ENCODE measurements at regions not wholly inside any gene's neighbourhood (a gene's known extent, or its start where the extent isn't known, plus 50 kb on each side); places are given as distances from the start of the nearest gene placed in this dataset.

DNA sequence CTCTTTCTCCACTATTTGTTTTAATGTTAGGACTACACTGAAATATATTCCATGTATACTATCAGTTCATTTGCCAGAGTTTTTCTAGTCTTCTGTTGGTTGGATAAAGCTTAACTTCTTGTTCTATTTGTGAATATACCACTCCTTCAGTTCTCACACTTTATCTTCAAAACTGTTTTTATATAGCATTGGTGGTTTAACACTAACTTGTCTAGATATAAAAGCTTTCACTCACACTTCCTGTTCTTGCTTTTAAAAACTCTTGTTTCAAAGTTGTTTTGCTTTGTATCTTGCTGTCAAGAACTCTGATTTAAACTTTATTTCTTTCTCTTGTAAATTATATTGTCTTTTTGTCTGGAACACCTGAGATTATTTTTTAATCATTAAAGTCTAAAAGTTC is 226.8 kb upstream of the TENT5A start:
- DNase-seq (ENCODE audit: low spot score), result no peak
- ChIA-PET POLR2A (no interaction called here), CTCF (no interaction called here)
- no peak overlapping the region for H3K27ac Mint-ChIP-seq
- no peak overlapping the region for H3K4me3 Mint-ChIP-seq
- no peaks in the 10 kb centered on the region for H3K27me3 Mint-ChIP-seq (ENCODE audit: low read depth)
- no peaks in the 10 kb centered on the region for H3K36me3 Mint-ChIP-seq
- H3K9me3 Mint-ChIP-seq, result peaks cover 39% of the 10 kb centered on the region
- TF ChIP-seq, protein P1, sequence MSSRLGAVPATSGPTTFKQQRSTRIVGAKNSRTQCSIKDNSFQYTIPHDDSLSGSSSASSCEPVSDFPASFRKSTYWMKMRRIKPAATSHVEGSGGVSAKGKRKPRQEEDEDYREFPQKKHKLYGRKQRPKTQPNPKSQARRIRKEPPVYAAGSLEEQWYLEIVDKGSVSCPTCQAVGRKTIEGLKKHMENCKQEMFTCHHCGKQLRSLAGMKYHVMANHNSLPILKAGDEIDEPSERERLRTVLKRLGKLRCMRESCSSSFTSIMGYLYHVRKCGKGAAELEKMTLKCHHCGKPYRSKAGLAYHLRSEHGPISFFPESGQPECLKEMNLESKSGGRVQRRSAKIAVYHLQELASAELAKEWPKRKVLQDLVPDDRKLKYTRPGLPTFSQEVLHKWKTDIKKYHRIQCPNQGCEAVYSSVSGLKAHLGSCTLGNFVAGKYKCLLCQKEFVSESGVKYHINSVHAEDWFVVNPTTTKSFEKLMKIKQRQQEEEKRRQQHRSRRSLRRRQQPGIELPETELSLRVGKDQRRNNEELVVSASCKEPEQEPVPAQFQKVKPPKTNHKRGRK (CRISPR knock-in tag; IDR thresholded peaks at IDR 0.05; ENCODE audit: borderline replicate concordance), result no peak
- TF ChIP-seq ESRRA (CRISPR knock-in tag; IDR thresholded peaks at IDR 0.05; ENCODE audit: borderline replicate concordance) (no peak), ZNF232 (CRISPR knock-in tag; IDR thresholded peaks at IDR 0.05) (no peak), ZNF671 (CRISPR knock-in tag; IDR thresholded peaks at IDR 0.05) (no peak), ZNF423 (CRISPR knock-in tag; IDR thresholded peaks at IDR 0.05) (no peak), ATF1 (CRISPR knock-in tag; IDR thresholded peaks at IDR 0.05) (no peak), CBFB (CRISPR knock-in tag; IDR thresholded peaks at IDR 0.05; ENCODE audit: low read depth) (no peak), KAT7 (CRISPR knock-in tag; IDR thresholded peaks at IDR 0.05; ENCODE audit: borderline replicate concordance) (no peak), HMGA2 (CRISPR knock-in tag; IDR thresholded peaks at IDR 0.05) (no peak), ZNF263 (CRISPR knock-in tag; IDR thresholded peaks at IDR 0.05; ENCODE audit: low read depth) (no peak), EMX1 (CRISPR knock-in tag; IDR thresholded peaks at IDR 0.05) (no peak)
- TF ChIP-seq, protein P2, sequence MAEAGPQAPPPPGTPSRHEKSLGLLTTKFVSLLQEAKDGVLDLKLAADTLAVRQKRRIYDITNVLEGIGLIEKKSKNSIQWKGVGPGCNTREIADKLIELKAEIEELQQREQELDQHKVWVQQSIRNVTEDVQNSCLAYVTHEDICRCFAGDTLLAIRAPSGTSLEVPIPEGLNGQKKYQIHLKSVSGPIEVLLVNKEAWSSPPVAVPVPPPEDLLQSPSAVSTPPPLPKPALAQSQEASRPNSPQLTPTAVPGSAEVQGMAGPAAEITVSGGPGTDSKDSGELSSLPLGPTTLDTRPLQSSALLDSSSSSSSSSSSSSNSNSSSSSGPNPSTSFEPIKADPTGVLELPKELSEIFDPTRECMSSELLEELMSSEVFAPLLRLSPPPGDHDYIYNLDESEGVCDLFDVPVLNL (CRISPR knock-in tag; IDR thresholded peaks at IDR 0.05; ENCODE audit: borderline replicate concordance, low read depth), result no peak
- TF ChIP-seq, protein P3, sequence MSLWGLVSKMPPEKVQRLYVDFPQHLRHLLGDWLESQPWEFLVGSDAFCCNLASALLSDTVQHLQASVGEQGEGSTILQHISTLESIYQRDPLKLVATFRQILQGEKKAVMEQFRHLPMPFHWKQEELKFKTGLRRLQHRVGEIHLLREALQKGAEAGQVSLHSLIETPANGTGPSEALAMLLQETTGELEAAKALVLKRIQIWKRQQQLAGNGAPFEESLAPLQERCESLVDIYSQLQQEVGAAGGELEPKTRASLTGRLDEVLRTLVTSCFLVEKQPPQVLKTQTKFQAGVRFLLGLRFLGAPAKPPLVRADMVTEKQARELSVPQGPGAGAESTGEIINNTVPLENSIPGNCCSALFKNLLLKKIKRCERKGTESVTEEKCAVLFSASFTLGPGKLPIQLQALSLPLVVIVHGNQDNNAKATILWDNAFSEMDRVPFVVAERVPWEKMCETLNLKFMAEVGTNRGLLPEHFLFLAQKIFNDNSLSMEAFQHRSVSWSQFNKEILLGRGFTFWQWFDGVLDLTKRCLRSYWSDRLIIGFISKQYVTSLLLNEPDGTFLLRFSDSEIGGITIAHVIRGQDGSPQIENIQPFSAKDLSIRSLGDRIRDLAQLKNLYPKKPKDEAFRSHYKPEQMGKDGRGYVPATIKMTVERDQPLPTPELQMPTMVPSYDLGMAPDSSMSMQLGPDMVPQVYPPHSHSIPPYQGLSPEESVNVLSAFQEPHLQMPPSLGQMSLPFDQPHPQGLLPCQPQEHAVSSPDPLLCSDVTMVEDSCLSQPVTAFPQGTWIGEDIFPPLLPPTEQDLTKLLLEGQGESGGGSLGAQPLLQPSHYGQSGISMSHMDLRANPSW (CRISPR knock-in tag; conservative IDR thresholded peaks at IDR 0.05; ENCODE audit: low read depth), result no peak
- TF ChIP-seq, protein P4, sequence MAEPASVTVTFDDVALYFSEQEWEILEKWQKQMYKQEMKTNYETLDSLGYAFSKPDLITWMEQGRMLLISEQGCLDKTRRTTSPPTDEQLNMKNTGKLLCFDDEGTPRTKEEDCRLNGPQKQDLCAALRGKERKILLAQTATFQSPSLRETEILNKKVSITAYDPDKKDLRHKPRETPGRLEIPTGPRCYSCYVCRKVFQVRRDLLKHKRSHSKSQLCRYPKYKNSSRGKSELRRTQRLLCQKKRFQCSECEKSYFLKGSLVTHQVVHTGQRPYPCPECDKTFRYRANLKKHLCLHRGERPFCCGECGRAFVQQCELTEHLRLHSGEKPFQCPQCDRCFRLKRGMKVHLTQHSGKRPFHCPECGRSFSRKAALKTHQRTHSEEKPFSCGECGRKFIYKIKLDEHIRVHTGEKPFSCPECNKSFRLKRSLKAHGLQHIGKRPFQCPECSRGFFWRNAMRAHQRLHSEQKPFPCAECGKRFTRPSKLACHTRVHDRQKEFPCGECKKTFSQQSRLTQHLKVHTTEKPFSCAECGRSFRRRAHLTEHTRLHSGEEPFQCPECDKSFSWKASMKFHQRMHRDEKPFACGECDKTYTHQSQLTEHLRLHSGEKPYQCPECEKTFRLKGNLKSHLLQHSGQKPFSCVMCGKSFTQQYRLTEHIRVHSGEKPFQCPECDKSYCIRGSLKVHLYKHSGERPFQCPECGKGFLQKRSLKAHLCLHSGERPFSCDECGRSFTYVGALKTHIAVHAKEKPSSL (CRISPR knock-in tag; conservative IDR thresholded peaks at IDR 0.05), result no peak
- TF ChIP-seq, protein P5, sequence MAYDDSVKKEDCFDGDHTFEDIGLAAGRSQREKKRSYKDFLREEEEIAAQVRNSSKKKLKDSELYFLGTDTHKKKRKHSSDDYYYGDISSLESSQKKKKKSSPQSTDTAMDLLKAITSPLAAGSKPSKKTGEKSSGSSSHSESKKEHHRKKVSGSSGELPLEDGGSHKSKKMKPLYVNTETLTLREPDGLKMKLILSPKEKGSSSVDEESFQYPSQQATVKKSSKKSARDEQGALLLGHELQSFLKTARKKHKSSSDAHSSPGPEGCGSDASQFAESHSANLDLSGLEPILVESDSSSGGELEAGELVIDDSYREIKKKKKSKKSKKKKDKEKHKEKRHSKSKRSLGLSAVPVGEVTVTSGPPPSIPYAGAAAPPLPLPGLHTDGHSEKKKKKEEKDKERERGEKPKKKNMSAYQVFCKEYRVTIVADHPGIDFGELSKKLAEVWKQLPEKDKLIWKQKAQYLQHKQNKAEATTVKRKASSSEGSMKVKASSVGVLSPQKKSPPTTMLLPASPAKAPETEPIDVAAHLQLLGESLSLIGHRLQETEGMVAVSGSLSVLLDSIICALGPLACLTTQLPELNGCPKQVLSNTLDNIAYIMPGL (CRISPR knock-in tag; IDR thresholded peaks at IDR 0.05), result no peak
- TF ChIP-seq, protein P6, sequence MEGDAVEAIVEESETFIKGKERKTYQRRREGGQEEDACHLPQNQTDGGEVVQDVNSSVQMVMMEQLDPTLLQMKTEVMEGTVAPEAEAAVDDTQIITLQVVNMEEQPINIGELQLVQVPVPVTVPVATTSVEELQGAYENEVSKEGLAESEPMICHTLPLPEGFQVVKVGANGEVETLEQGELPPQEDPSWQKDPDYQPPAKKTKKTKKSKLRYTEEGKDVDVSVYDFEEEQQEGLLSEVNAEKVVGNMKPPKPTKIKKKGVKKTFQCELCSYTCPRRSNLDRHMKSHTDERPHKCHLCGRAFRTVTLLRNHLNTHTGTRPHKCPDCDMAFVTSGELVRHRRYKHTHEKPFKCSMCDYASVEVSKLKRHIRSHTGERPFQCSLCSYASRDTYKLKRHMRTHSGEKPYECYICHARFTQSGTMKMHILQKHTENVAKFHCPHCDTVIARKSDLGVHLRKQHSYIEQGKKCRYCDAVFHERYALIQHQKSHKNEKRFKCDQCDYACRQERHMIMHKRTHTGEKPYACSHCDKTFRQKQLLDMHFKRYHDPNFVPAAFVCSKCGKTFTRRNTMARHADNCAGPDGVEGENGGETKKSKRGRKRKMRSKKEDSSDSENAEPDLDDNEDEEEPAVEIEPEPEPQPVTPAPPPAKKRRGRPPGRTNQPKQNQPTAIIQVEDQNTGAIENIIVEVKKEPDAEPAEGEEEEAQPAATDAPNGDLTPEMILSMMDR (IDR thresholded peaks at IDR 0.05), result no peak
- TF ChIP-seq, protein P7, sequence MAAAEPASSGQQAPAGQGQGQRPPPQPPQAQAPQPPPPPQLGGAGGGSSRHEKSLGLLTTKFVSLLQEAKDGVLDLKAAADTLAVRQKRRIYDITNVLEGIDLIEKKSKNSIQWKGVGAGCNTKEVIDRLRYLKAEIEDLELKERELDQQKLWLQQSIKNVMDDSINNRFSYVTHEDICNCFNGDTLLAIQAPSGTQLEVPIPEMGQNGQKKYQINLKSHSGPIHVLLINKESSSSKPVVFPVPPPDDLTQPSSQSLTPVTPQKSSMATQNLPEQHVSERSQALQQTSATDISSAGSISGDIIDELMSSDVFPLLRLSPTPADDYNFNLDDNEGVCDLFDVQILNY (CRISPR knock-in tag; IDR thresholded peaks at IDR 0.05), result no peak
- TF ChIP-seq, protein P8, sequence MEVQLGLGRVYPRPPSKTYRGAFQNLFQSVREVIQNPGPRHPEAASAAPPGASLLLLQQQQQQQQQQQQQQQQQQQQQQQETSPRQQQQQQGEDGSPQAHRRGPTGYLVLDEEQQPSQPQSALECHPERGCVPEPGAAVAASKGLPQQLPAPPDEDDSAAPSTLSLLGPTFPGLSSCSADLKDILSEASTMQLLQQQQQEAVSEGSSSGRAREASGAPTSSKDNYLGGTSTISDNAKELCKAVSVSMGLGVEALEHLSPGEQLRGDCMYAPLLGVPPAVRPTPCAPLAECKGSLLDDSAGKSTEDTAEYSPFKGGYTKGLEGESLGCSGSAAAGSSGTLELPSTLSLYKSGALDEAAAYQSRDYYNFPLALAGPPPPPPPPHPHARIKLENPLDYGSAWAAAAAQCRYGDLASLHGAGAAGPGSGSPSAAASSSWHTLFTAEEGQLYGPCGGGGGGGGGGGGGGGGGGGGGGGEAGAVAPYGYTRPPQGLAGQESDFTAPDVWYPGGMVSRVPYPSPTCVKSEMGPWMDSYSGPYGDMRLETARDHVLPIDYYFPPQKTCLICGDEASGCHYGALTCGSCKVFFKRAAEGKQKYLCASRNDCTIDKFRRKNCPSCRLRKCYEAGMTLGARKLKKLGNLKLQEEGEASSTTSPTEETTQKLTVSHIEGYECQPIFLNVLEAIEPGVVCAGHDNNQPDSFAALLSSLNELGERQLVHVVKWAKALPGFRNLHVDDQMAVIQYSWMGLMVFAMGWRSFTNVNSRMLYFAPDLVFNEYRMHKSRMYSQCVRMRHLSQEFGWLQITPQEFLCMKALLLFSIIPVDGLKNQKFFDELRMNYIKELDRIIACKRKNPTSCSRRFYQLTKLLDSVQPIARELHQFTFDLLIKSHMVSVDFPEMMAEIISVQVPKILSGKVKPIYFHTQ (CRISPR knock-in tag; IDR thresholded peaks at IDR 0.05), result no peak
- TF ChIP-seq, protein P9, sequence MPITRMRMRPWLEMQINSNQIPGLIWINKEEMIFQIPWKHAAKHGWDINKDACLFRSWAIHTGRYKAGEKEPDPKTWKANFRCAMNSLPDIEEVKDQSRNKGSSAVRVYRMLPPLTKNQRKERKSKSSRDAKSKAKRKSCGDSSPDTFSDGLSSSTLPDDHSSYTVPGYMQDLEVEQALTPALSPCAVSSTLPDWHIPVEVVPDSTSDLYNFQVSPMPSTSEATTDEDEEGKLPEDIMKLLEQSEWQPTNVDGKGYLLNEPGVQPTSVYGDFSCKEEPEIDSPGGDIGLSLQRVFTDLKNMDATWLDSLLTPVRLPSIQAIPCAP (CRISPR knock-in tag; IDR thresholded peaks at IDR 0.05), result no peak
- no peak for ATAC-seq
- peaks cover 3% of the 10 kb centered on the region for H3K4me1 Mint-ChIP-seq

All from WTC11 (cell line).